Liver (tissue), 3 donors: ENCODE measurements at regions not wholly inside any gene's neighbourhood (a gene's known extent, or its start where the extent isn't known, plus 50 kb on each side); places are given as distances from the start of the nearest gene placed in this dataset.

Experiments
- EGR1 ChIP-seq, 2 donors: IDR thresholded peaks; 2 replicates each; pipeline ENCODE4 v1.6.1; 2016 to 2018; ENCODE audit warnings: antibody characterized with exemption in 2 of 2, low read depth in 2 of 2
- GABPA ChIP-seq, 2 donors: IDR thresholded peaks in 1 of 2; conservative IDR thresholded peaks in 1 of 2; 2 replicates each; pipeline ENCODE4 v1.6.1; 2016; ENCODE audit warnings: antibody characterized with exemption in 2 of 2, mild to moderate bottlenecking in 1 of 2, moderate library complexity in 1 of 2
- JUND ChIP-seq, 2 donors: IDR thresholded peaks; 2 replicates each; pipeline ENCODE4 v1.6.1; 2016; ENCODE audit warnings: antibody characterized with exemption in 2 of 2
- YY1 ChIP-seq: IDR thresholded peaks from 2 replicates; pipeline ENCODE4 v1.6.1; 2016; ENCODE audit warnings: antibody characterized with exemption, mild to moderate bottlenecking
- TF ChIP-seq, protein P1 (sequence below): fragments of 150-350 bp; IDR thresholded peaks from 2 replicates; pipeline ENCODE4 v1.5.1; 2017; ENCODE audit warnings: improper control_type of control experiment, low read depth, low read length; ENCODE audit not compliant: missing input control
- TF ChIP-seq, protein P2 (sequence below): IDR thresholded peaks from 2 replicates; pipeline ENCODE4 v1.6.1; 2016; ENCODE audit warnings: antibody characterized with exemption, mild to moderate bottlenecking
- donor health status: healthy.
- donor health status: healthy.

DNA sequence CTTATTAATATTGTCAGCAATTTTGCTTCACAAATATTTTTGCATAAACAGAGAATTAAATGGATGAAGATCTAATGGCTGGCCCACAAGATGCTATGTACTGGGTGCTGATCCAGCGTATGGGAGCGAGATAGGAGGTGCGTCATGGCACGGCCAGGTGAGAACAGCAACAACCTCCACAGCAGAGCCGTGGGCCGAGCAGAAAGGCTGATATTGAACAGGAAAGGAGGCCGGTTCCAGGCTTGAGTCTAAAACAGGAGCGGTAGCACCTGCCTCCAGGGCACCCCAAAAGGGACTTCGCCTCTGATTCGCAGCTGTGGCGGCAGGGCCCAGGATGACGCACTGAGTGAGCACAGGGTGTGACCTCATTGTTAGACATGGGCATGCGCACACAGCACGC is 1502.1 kb downstream of the TBC1D22A start:
- TF ChIP-seq JUND (IDR thresholded peaks at IDR 0.05) (no peak), YY1 (no peak), EGR1 (IDR thresholded peaks at IDR 0.05; ENCODE audit: low read depth in 2 of 2) (no peak), GABPA (IDR thresholded peaks at IDR 0.05 in 1 of 2, conservative IDR thresholded peaks at IDR 0.05 in 1 of 2) (no peak)
- TF ChIP-seq, protein P1, sequence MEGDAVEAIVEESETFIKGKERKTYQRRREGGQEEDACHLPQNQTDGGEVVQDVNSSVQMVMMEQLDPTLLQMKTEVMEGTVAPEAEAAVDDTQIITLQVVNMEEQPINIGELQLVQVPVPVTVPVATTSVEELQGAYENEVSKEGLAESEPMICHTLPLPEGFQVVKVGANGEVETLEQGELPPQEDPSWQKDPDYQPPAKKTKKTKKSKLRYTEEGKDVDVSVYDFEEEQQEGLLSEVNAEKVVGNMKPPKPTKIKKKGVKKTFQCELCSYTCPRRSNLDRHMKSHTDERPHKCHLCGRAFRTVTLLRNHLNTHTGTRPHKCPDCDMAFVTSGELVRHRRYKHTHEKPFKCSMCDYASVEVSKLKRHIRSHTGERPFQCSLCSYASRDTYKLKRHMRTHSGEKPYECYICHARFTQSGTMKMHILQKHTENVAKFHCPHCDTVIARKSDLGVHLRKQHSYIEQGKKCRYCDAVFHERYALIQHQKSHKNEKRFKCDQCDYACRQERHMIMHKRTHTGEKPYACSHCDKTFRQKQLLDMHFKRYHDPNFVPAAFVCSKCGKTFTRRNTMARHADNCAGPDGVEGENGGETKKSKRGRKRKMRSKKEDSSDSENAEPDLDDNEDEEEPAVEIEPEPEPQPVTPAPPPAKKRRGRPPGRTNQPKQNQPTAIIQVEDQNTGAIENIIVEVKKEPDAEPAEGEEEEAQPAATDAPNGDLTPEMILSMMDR = no peak
- TF ChIP-seq, protein P2, sequence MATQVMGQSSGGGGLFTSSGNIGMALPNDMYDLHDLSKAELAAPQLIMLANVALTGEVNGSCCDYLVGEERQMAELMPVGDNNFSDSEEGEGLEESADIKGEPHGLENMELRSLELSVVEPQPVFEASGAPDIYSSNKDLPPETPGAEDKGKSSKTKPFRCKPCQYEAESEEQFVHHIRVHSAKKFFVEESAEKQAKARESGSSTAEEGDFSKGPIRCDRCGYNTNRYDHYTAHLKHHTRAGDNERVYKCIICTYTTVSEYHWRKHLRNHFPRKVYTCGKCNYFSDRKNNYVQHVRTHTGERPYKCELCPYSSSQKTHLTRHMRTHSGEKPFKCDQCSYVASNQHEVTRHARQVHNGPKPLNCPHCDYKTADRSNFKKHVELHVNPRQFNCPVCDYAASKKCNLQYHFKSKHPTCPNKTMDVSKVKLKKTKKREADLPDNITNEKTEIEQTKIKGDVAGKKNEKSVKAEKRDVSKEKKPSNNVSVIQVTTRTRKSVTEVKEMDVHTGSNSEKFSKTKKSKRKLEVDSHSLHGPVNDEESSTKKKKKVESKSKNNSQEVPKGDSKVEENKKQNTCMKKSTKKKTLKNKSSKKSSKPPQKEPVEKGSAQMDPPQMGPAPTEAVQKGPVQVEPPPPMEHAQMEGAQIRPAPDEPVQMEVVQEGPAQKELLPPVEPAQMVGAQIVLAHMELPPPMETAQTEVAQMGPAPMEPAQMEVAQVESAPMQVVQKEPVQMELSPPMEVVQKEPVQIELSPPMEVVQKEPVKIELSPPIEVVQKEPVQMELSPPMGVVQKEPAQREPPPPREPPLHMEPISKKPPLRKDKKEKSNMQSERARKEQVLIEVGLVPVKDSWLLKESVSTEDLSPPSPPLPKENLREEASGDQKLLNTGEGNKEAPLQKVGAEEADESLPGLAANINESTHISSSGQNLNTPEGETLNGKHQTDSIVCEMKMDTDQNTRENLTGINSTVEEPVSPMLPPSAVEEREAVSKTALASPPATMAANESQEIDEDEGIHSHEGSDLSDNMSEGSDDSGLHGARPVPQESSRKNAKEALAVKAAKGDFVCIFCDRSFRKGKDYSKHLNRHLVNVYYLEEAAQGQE = no peak
